ENCODE measurements at regions not wholly inside any gene's neighbourhood (a gene's known extent, or its start where the extent isn't known, plus 50 kb on each side); places are given as distances from the start of the nearest gene placed in this dataset.

- ATAC-seq = no peak
Measured at GRCh38 chr2:120867290-120868241, 131.9 kb downstream of the GLI2 start.

GRCh38 chr2:120868366-120868765 lies 132.7 kb downstream of the GLI2 start:
- ATAC-seq = no peak

GRCh38 chr2:120869036-120869729 lies 133.5 kb downstream of the GLI2 start:
- ATAC-seq = no peak

GRCh38 chr2:120869730-120870466 lies 134.2 kb downstream of the GLI2 start:
- ATAC-seq = no peak

GRCh38 chr2:120870467-120870788 lies 134.8 kb downstream of the GLI2 start:
- no peak for ATAC-seq

- no peak for ATAC-seq
Measured at GRCh38 chr2:120871016-120871635, 135.5 kb downstream of the GLI2 start.

GRCh38 chr2:120871881-120872620 lies 136.4 kb downstream of the GLI2 start:
- no peak for ATAC-seq

- ATAC-seq = no peak
Measured at GRCh38 chr2:120873958-120874887, 138.6 kb downstream of the GLI2 start.

GRCh38 chr2:120874888-120875275 lies 139.2 kb downstream of the GLI2 start:
- ATAC-seq = no peak

- no peak for ATAC-seq
Measured at GRCh38 chr2:120875431-120875830, 139.8 kb downstream of the GLI2 start.

- ATAC-seq = no peak
Measured at GRCh38 chr2:120876526-120877280, 141.0 kb downstream of the GLI2 start.

GRCh38 chr2:120877409-120877808 lies 141.7 kb downstream of the GLI2 start:
- ATAC-seq = no peak

GRCh38 chr2:120878970-120879369 lies 143.3 kb downstream of the GLI2 start:
- ATAC-seq = no peak

GRCh38 chr2:120879431-120880295 lies 144.0 kb downstream of the GLI2 start:
- ATAC-seq = no peak

GRCh38 chr2:120880381-120880780 lies 144.7 kb downstream of the GLI2 start:
- no peak for ATAC-seq

GRCh38 chr2:120881981-120882788 lies 146.5 kb downstream of the GLI2 start:
- no peak for ATAC-seq

- no peak for ATAC-seq
Measured at GRCh38 chr2:120883607-120884440, 148.2 kb downstream of the GLI2 start.
